ENCODE measurements at regions not wholly inside any gene's neighbourhood (a gene's known extent, or its start where the extent isn't known, plus 50 kb on each side); places are given as distances from the start of the nearest gene placed in this dataset.

DNA sequence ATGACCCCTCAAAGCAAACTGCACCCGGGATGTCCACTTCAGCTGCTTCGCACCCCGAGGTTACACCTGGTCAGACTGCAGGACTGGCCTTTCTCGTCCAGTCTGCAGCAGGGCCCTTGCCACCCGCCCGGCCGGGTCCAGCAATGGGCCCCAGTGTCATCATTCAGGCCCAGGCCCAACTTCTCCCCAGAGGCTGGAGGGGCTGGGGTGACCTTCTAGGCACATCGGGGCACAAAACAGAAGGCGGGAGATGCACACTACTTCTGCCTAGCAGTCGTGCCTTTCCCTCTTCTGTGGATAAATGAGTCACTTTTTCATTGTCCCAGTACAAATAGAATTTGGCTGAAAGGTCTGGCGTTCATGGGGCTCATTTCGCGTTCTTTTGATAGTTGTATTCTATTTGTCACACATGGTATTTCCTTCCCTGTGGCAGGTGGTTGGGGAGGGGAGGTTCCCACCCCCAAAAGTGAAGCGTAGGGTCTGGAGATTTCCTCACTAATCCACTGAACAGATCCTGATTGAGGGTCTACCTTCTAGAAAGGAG is 56.9 kb upstream of the ID2 start (continued):
- no peak for TF ChIP-seq FOXO4 (CRISPR knock-in tag; IDR thresholded peaks at IDR 0.05)
- no peak for TF ChIP-seq SLC30A9 (CRISPR knock-in tag; IDR thresholded peaks at IDR 0.05)
- no peak for TF ChIP-seq IRF2 (CRISPR knock-in tag; IDR thresholded peaks at IDR 0.05)
- TF ChIP-seq HBP1 (CRISPR knock-in tag; IDR thresholded peaks at IDR 0.05): no peak

DNA sequence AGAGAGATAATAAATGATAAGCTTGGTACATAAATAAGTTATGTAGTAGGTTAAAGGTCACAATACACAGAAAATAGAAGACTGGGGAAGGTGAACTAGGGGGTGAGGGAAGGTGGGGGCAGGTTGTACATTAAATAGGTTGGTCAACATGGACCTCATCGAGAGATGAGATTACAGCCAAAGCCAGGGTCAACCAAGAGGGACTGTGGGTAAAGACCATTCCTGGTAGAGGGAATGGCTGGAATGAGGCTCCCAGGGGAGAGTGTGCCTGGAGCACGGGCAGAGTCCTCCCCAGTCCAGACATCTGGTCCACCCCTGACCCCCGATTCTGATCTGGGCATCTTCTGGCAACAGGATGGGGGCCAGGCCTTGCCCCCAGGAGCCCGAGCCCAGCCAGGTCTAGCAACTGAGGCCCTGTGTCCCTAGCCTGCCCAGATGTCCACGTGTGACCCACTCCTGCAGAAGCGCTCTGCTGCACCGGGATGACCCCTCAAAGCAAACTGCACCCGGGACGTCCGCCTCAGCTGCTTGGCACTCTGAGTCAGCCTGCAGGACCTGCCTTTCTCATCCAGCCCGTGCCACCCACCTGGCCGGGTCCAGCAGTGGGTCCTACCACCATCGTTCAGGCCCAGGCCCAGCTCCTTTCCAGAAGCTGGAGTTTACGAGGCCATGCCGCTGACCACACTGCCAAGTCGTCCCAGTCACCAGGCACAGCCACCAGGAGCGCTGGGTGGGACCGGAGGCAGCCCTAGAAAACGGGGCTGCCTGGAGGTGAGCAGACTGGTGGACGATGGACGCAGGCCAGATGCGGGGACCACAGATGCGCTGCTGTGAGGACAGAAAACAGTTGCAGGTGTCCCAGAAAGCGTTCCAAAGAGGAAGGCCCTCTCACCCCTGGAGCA is 56.2 kb upstream of the ID2 start:
- H3K4me2 ChIP-seq (ENCODE audit: insufficient read depth, low read length): no peak overlapping the region
- 40% methylated on average over 21 of the region's 24 CpGs for WGBS (ENCODE audit: insufficient coverage, low coverage, missing lambda C conversion rate)
- no peaks in the 10 kb centered on the region for H3K79me2 ChIP-seq (ENCODE audit: control insufficient read depth, insufficient read depth, low read length)
- in situ Hi-C loops (cut with MboI) (no loop called here), intact Hi-C loops (cut with micrococcal nuclease) (no loop called here)
- DNase-seq (ENCODE audit: extremely low read depth in 1 of 4, low spot score in 3 of 4) (no peak), FAIRE-seq (no peak), ATAC-seq (no peak)
- no peaks in the 10 kb centered on the region for H4K20me1 ChIP-seq (replicated peaks; ENCODE audit: control insufficient read depth, insufficient read depth, low read length)
- CTCF ChIA-PET (ENCODE audit: low intra/inter-chr PET ratio): no interaction called here
- no peak overlapping the region for H3K4me3 ChIP-seq
- TF ChIP-seq IRF9 (tag; IDR thresholded peaks at IDR 0.05) (no peak), ZNF507 (tag; conservative IDR thresholded peaks at IDR 0.05) (no peak), ZNF780A (CRISPR knock-in tag; IDR thresholded peaks at IDR 0.05) (no peak), NR2C1 (IDR thresholded peaks at IDR 0.05) (no peak), NR2C1 (tag; IDR thresholded peaks at IDR 0.05) (0 out of 2 replicates have a peak, but pooled peaks have one; percentile 23), CHAMP1 (IDR thresholded peaks at IDR 0.05) (no peak)
- no peaks in the 10 kb centered on the region for H3K36me3 ChIP-seq (ENCODE audit: control insufficient read depth, insufficient read depth, low read length)
- H3K9me3 ChIP-seq (replicated peaks; ENCODE audit: control insufficient read depth, insufficient read depth, low read depth, low read length): no peaks in the 10 kb centered on the region
- peaks cover 7 to 43% of the 10 kb centered on the region in 2 experiments; a peak in 3 of 5 replicates for H3K27me3 ChIP-seq (ENCODE audit: control insufficient read depth in 2 of 2, insufficient read depth in 2 of 2, low read length in 2 of 2)
- no peaks in the 10 kb centered on the region for H3K9me1 ChIP-seq (ENCODE audit: control insufficient read depth, insufficient read depth, low read length)
- H3K4me1 ChIP-seq (replicated peaks in 1 of 2; ENCODE audit: control insufficient read depth in 2 of 2, insufficient read depth in 2 of 2, low read length in 2 of 2): peaks cover 7 to 41% of the 10 kb centered on the region in 2 experiments; a peak in 3 of 5 replicates
- no peak overlapping the region; a peak in 1 of 4 replicates for H3K9ac ChIP-seq (ENCODE audit: insufficient read depth in 1 of 2, low read depth in 2 of 2, low read length in 2 of 2)
- no peak overlapping the region for H3K27ac ChIP-seq (ENCODE audit: extremely low read depth, low read depth, low read length)
- BruUV-seq (replicated peaks): no TSS peak
- POLR2A ChIA-PET: interaction anchor here (1.0 to 1.3 kb wide), 2 partner anchors 9 to 13 kb away, joined by 3 to 5 read pairs; no protein-coding TSS in a partner anchor
- H2AFZ ChIP-seq (ENCODE audit: low read depth, low read length): no peak overlapping the region

Measured in K562 (cell line).